Fibroblast of upper back skin (primary cell): ENCODE measurements at regions not wholly inside any gene's neighbourhood (a gene's known extent, or its start where the extent isn't known, plus 50 kb on each side); places are given as distances from the start of the nearest gene placed in this dataset.

Source experiments
- DNase-seq: peaks from one replicate; pipeline ENCODE4 v3.0.0-alpha.2; 2013

DNA sequence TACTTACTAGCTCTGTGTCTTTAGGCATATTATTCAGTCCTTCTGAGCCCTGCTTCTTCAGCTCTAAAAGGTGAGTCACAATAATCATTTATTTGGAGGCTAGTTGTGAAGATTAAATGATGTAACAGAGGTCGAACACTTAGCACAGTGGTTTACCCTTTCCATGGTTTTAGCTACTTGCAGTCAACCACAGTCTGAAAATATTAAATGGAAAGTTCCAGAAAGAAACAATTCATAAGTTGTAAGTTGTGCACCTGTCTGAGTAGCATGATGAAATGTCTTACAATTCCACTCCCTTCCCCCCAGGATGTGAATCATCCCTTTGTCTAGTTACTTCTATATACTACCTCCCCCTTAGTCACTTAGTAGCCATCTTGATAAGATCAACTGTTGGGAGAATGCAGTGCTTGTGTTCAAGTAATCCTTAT lies 217.6 kb upstream of the THUMPD2 start:
- DNase-seq, result peak; percentile 97

- DNase-seq, result peak; percentile 14
Observed at GRCh38 chr2:39995005-39995737, 216.1 kb upstream of the THUMPD2 start.

GRCh38 chr2:39994151-39994550 lies 215.1 kb upstream of the THUMPD2 start:
- peak; percentile 89 for DNase-seq

GRCh38 chr2:39991298-39991697 lies 212.2 kb upstream of the THUMPD2 start:
- peak; percentile 87 for DNase-seq

GRCh38 chr2:39990335-39990900 lies 211.4 kb upstream of the THUMPD2 start:
- DNase-seq, result peak; percentile 28

- DNase-seq, result no peak
Observed at GRCh38 chr2:39989888-39990287, 210.8 kb upstream of the THUMPD2 start.

GRCh38 chr2:39981883-39982311 lies 202.8 kb upstream of the THUMPD2 start:
- DNase-seq, result no peak

GRCh38 chr2:39975476-39976020 lies 196.5 kb upstream of the THUMPD2 start:
- DNase-seq, result no peak

DNA sequence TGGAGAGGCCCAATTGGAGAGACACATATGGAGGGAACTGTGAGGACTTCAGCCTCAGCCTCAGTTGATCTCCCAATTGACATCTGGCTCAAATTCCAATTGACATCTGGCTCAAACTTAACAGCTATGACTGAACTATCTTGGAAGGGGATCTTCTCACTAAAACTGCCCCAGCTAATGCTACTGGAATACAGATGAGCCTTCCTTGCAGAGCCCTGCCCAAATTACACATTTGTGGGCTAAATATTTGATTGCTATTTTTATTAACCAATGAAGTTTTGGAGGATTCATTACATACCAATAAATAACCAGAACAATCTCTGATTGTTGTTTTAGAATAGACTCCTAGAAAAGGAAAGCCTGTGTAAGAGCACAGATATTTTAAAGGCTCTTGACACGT lies 189.0 kb upstream of the THUMPD2 start:
- no peak for DNase-seq

DNA sequence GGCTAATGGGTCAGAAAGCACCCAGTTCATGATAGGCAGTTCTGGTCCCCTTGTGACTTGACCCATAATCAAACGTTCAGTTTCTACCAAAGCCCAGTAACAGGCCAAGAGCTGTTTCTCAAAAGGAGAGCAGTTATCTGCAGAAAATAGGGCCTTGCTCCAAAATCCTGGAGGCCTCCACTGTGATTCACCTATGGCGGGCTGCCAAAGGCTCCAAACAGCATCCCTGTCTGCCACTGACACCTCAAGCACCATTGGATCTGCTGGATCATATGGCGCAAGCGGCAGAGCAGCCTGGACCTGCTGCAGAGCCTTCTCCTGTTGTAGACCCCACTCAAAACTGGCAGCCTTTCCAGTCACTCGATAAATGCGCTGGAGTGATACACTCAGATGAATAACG lies 181.6 kb upstream of the THUMPD2 start:
- peak; percentile 37 for DNase-seq

DNA sequence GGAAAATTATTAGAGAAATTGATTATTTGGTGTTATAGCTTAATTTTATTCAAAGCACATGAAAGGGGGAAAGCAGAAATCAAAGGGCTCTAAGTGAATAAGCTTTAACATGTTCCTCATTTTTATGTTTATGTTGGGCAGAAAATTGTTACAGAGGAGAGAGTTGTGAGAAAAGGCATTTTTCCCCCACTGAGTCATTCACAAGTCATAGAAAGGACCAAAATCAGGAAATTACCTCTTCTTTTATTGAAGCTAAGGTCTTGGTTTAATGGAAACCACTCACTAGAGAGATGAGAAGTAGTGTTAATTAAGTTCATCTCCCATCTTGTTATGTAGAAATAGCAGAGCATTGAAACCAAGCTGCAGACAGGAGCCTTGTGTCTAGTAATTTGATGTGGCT lies 175.3 kb upstream of the THUMPD2 start:
- peak; percentile 48 for DNase-seq

DNA sequence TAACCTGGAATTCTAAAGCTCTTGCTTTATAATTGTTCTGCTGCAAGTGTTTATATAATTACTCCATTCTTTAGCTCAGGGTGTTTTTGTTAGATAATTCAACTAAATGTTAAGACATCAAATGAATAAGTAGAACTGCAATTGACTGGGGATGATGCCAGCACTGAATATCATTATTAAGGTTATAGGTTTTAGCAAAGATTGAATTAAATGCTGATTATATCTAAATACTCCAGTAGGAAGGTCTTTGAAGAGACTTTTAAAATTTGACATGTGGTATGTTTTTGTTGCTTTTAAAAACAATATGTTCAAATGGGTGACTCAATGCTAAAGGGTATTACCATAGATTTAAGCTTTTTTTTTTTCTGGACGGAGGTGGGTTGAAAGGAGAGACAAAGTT lies 170.1 kb upstream of the THUMPD2 start:
- no peak for DNase-seq

GRCh38 chr2:39948016-39948719 lies 169.1 kb upstream of the THUMPD2 start:
- peak; percentile 79 for DNase-seq

- no peak for DNase-seq
Observed at GRCh38 chr2:39947294-39948015, 168.4 kb upstream of the THUMPD2 start.

GRCh38 chr2:39942950-39943349 lies 163.9 kb upstream of the THUMPD2 start:
- DNase-seq, result peak; percentile 87

- peak; percentile 96 for DNase-seq
Observed at GRCh38 chr2:39938035-39938835, 159.2 kb upstream of the THUMPD2 start.

- DNase-seq, result no peak
Observed at GRCh38 chr2:39937621-39938020, 158.6 kb upstream of the THUMPD2 start.

GRCh38 chr2:39934851-39935250 lies 155.8 kb upstream of the THUMPD2 start:
- DNase-seq, result no peak

DNA sequence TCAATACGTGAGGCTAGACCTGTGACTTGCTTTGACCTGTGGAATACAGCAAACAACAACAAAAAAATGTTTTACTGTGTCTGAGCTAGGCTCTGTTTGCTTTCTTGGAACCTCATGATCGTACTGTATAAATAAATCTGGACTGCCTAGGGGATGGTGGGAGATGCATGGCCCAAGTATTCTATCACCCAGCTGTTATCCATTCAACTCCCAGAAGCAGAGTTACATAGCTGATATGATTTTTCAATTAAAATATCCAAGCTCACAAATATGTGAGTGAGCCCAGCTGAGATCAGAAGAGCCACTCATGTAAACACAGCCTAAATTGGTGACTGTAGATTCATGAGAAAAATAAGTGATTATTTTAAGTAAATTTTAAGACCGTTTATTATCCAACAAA lies 154.1 kb upstream of the THUMPD2 start:
- DNase-seq, result no peak

DNA sequence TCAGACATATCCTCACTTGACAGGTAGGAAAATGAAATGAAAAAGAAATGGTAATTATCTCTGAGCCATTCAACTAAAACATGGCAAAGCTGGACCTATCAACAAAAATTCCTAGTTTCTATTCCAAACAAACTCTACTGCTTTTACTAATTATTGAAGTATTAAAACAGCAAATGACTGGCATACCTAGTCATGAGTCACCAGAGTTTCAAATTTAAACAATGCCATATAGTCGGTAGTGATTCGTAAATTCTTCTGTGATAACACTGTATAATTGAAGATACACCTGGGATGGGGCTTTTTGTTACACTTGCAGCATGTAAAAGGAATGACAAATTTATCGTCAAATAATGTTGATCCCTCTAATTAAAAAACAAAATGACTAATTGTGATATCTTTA lies 153.1 kb upstream of the THUMPD2 start:
- DNase-seq, result no peak

- no peak for DNase-seq
Observed at GRCh38 chr2:39930175-39930917, 151.3 kb upstream of the THUMPD2 start.

DNA sequence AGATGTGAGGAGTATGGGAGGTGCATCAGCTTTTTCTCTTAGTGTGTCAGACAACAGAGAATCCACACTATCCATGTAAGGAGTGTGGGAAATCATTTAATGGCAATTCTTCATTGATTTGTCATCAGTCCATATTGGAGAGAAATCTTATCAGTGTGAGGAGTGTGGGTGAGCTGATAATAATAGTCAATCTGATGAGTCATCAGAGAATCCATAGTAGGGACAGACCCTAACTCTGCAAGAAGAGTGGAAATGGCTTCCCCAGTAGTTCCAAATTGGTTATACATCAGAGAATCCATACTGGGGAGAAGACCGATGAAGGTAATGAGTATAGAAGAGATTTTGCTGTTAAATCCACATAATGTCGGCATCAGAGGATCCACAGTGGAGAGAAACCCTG lies 150.5 kb upstream of the THUMPD2 start:
- no peak for DNase-seq
